ENCODE measurements at regions not wholly inside any gene's neighbourhood (a gene's known extent, or its start where the extent isn't known, plus 50 kb on each side); places are given as distances from the start of the nearest gene placed in this dataset.

- TF ChIP-seq POLR2A (IDR thresholded peaks at IDR 0.05): no peak
- no peak for TF ChIP-seq EP300 (IDR thresholded peaks at IDR 0.05; ENCODE audit: low read depth)
- TF ChIP-seq POLR2AphosphoS5 (IDR thresholded peaks at IDR 0.05): no peak
- TF ChIP-seq CTCF (IDR thresholded peaks at IDR 0.05): no peak
- Histone ChIP-seq H3K4me1 (no peaks in the 10 kb centered on the region), H3K9me3 (no peaks in the 10 kb centered on the region), H3K36me3 (no peaks in the 10 kb centered on the region), H3K4me3 (no peak overlapping the region), H3K27me3 (no peaks in the 10 kb centered on the region), H3K27ac (no peak overlapping the region)
- in situ Hi-C loops (cut with MboI; ENCODE audit: low pct_ligation_motif_present in 1 of 4, low pct_unique_long_range_greater_than_20kb in 1 of 4, low sequenced_read_pairs in 3 of 4): no loop called here
- intact Hi-C loops (cut with DNase I; ENCODE audit: low total_unique reads): no loop called here
- DNase-seq: no peak
- 68% methylated on average over 2 of the region's 2 CpGs; no CpG with 5 or more reads in 1 of the 2 donors for WGBS, 2 donors (ENCODE audit: low coverage in 1 of 2)
Observed at GRCh38 chr21:25373126-25374082, 233.9 kb downstream of the MRPL39 start.

DNA sequence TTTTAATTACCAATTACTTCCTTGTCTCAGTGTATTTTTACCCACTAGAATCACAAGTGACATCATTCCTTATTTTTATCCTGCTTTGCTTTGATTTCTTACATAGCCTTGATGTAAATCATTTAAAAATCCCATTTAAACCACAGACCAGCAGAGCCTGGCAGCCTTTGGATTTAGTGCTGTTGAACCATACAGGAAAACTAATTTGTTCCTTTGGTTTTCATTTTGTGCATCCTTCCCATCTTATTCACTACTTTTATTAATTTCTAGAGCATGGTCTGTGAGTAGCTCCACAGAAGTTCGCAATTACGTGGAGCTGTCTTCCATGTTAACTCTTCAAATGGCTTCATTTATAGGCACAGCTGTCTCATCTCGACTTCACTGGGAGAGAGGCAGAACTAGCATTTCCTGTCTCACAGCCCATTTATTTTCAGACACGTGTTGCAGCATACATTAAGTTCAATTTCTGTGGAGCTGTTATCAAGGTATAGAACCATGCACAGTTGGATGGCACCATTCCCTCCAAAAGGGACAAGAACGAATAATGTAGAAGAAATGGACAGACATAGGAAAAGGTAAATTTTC, 235.3 kb downstream of the MRPL39 start:
- in situ Hi-C loops (cut with MboI; ENCODE audit: low pct_ligation_motif_present in 1 of 4, low pct_unique_long_range_greater_than_20kb in 1 of 4, low sequenced_read_pairs in 3 of 4) (no loop called here), intact Hi-C loops (cut with DNase I; ENCODE audit: low total_unique reads) (no loop called here)
- no peaks in the 10 kb centered on the region for H3K4me1 ChIP-seq
- H3K36me3 ChIP-seq: no peaks in the 10 kb centered on the region
- H3K27me3 ChIP-seq: no peaks in the 10 kb centered on the region
- DNase-seq: no peak
- H3K9me3 ChIP-seq: no peaks in the 10 kb centered on the region
- H3K4me3 ChIP-seq: no peak overlapping the region
- no peak overlapping the region for H3K27ac ChIP-seq
- WGBS, 2 donors (ENCODE audit: low coverage in 1 of 2): 45 to 50% methylated on average over 4 to 5 of the region's 5 CpGs
- TF ChIP-seq POLR2A (IDR thresholded peaks at IDR 0.05) (no peak), CTCF (IDR thresholded peaks at IDR 0.05) (no peak), EP300 (IDR thresholded peaks at IDR 0.05; ENCODE audit: low read depth) (no peak), POLR2AphosphoS5 (IDR thresholded peaks at IDR 0.05) (no peak)

GRCh38 chr21:25370311-25370744, 237.0 kb downstream of the MRPL39 start:
- no peaks in the 10 kb centered on the region for H3K36me3 ChIP-seq
- in situ Hi-C loops (cut with MboI; ENCODE audit: low pct_ligation_motif_present in 1 of 4, low pct_unique_long_range_greater_than_20kb in 1 of 4, low sequenced_read_pairs in 3 of 4) (no loop called here), intact Hi-C loops (cut with DNase I; ENCODE audit: low total_unique reads) (no loop called here)
- TF ChIP-seq EP300 (IDR thresholded peaks at IDR 0.05; ENCODE audit: low read depth): no peak
- no peak for TF ChIP-seq POLR2A (IDR thresholded peaks at IDR 0.05)
- no peak for TF ChIP-seq POLR2AphosphoS5 (IDR thresholded peaks at IDR 0.05)
- TF ChIP-seq CTCF (IDR thresholded peaks at IDR 0.05): no peak
- H3K4me3 ChIP-seq: no peak overlapping the region
- H3K27ac ChIP-seq: no peak overlapping the region
- no peak for DNase-seq
- no peaks in the 10 kb centered on the region for H3K27me3 ChIP-seq
- WGBS, 2 donors (ENCODE audit: low coverage in 1 of 2): 50 to 77% methylated on average over 2 to 6 of the region's 6 CpGs
- H3K4me1 ChIP-seq: no peaks in the 10 kb centered on the region
- no peaks in the 10 kb centered on the region for H3K9me3 ChIP-seq

- TF ChIP-seq CTCF (IDR thresholded peaks at IDR 0.05) (no peak), EP300 (IDR thresholded peaks at IDR 0.05; ENCODE audit: low read depth) (no peak), POLR2A (IDR thresholded peaks at IDR 0.05) (no peak), POLR2AphosphoS5 (IDR thresholded peaks at IDR 0.05) (no peak)
- Histone ChIP-seq H3K27ac (no peak overlapping the region), H3K27me3 (no peaks in the 10 kb centered on the region), H3K4me3 (no peak overlapping the region), H3K9me3 (no peaks in the 10 kb centered on the region), H3K36me3 (no peaks in the 10 kb centered on the region), H3K4me1 (no peaks in the 10 kb centered on the region)
- 55 to 61% methylated on average over 4 of the region's 4 CpGs for WGBS, 2 donors (ENCODE audit: low coverage in 1 of 2)
- no peak for DNase-seq
- intact Hi-C loops (cut with DNase I; ENCODE audit: low total_unique reads) (no loop called here), in situ Hi-C loops (cut with MboI; ENCODE audit: low pct_ligation_motif_present in 1 of 4, low pct_unique_long_range_greater_than_20kb in 1 of 4, low sequenced_read_pairs in 3 of 4) (no loop called here)
Observed at GRCh38 chr21:25369524-25370300, 237.6 kb downstream of the MRPL39 start.

Measured in transverse colon (tissue), 4 donors.